ENCODE measurements at regions not wholly inside any gene's neighbourhood (a gene's known extent, or its start where the extent isn't known, plus 50 kb on each side); places are given as distances from the start of the nearest gene placed in this dataset.
"Not testable (repeated sequence)": the region's sequence is repeated elsewhere in the genome, so short reads cannot be mapped to it uniquely, and the experiment has no call there.

DNA sequence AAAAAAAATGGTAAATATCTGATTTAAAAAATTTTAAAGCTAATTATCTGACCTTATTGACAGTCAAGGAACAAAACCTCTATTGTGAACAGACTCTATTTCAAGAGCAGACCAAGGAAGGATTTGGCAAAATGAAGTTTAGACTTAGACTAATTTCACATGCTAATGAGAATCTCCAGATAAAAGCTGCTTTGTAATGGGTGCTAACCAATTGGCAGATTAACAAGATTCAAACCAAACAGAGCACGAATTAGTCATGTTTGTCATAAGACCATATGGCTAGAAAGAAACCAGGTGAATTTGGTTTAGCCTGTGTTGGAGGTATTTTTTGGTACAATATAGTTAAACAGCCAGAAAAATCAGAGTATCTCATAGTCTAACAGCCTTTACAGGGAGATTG, 429.1 kb upstream of the NFE2L3 start:
- DNase-seq, result no peak

DNA sequence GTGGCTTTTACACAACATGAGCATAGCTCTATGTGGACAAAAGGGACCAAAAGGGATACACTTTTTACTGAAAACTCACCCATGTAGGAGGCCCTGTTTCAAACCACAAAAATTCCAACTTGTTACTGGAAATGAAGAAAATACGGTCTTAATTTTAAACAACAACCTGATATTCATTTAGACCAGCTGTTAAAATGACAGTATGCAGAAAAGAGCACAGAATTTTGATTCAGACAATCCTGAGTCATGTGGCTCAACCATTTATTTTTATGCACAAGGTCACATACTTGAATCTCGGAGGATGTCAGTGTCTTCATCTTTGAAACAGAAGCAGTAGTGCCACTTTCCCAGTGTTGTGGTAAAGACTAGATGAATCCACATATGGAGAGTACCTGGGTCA, 426.5 kb upstream of the NFE2L3 start:
- no peak for DNase-seq

DNA sequence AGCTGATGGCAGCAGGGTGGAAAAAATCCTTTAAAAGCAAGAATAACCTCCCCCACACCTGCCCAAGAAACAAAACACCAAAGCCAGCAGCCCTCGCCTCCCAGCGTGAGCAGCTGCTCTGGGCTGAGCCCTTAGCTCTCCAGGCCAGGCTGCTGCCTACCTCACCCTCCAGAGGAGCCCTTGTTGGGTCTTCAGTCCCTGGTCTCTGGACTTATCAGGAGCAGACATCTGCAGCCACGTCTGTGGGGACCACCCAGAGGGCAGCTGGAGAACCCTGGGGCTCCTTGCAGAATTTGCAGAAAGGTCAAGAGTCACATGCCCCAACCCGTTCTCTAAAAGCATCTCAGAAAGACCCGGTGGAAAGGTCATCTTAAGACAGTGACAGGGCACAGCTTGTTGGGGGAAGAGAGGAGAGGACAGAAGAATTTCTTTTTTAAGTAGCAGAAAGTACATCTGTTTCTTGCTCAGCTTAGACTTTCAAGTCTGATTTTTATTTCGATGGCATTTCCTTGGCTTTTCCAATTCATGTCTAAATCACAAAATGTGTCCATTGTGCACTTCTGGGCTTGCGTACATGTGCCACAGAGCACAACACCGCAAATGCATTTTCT, 425.7 kb upstream of the NFE2L3 start:
- no peak for DNase-seq

DNA sequence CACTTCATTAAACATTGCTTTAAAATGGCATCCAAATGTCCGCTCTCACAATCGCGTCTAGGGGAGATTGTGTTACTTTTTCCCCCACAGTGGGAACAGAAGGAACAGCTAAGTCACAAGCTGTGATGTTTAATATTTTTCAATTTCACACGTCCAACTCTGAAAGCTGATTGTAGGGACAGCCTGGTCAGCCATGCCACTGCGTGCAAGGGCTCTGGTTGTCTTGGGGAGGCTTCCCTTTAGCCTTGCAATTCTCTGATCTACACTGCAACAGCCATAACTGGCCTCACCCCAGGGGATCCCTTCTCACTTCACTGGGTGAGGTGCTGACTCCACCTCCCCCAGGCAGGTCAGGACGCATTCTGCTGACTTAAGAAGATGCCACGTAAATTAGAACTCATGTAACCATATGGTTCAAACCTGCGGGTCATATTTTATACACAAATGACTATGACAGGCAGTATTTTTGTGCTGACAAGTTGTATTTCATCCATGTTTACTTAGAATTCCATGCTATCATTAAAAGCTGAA, 425.2 kb upstream of the NFE2L3 start:
- no peak for DNase-seq

DNA sequence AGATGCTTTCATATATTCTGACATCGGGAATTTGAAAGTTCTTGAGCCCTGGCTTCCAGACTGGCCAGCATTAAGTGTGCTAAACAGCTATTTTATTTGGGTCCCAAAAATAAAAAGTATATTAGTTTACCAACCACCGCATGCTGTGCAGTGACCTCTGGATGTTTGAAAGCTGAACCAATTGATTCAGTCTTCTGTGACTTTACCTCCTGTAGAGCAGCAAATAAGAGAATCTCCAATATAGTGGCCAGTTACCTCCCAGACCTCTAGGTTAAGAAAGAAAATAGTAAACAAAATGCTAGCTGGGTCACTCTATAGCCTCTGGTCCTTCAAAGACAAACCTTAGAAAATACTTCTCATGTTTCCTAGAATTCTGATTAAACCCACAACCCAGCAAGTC, 424.6 kb upstream of the NFE2L3 start:
- no peak for DNase-seq

DNA sequence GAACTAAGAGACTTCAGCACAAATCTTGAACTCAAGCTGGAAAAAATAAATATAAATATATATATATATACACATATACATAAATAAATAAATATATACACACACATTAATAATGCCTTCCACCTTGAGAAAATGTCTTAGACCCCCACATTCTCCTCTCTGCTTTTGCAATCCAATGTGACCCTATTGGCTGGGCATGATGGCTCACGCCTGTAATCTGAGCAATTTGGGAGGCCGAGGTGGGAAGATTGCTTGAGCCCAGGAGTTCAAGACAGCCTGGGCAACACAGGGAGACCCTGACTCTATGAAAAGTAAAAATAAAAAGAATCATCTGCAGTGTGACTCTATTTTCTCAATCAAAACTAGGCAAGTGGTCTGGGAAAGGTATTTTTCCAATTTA, 424.1 kb upstream of the NFE2L3 start:
- DNase-seq, result no peak

DNA sequence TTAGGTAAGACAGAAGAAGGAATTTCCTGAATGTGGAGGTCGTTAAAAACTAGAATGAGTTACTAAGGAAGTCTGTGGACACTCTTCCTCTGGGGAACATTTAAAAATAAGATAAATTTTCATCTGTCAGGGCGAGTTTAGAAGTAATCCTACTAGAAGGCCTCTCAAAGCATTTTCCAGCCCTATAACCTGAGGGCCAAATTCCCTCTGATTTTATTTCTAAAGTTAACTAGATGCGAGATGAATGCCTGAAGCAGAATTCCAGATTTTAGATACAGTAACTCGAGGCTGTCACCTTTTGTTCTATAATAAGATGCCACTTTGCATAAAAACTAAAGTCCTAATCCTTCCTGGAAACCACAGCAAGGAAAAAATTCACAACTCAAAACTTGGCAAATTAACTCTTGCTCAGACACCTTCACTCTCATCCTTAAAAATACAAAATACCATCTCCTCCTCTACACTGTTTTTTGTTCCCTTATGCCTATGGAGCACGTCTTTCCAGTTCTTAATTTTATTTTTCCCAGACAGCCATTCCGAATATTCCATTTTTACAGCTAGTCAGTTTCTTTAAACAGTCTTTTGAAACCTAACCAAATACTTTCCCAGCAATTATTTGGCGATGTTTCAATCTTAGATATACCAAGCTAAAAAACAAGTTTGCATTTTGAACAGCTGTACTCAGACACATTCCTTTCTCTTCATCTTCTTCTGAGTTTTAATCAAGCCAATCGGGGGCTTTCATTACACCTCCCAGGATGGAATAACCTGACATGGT, 420.7 kb upstream of the NFE2L3 start:
- no peak for DNase-seq

DNA sequence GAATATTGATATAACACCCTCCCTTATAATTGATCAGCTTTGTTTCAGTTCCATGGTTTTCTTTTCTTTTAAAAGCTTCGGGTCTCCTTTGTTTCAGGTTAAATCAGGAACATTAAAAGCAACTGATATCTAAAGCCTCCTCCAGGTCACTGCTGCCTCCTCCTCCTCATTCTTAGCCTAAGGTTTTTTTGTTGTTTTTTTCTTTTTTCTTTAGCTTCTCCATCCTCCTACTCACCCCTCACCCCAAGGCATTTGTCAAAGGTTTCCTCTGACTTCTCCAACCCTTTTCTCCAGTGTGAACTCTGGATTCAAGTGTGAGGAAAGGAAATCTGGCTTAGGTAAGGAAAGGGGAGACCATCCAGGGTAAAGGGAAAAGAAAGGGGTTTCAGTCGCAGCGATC, 420.2 kb upstream of the NFE2L3 start:
- no peak for DNase-seq

DNA sequence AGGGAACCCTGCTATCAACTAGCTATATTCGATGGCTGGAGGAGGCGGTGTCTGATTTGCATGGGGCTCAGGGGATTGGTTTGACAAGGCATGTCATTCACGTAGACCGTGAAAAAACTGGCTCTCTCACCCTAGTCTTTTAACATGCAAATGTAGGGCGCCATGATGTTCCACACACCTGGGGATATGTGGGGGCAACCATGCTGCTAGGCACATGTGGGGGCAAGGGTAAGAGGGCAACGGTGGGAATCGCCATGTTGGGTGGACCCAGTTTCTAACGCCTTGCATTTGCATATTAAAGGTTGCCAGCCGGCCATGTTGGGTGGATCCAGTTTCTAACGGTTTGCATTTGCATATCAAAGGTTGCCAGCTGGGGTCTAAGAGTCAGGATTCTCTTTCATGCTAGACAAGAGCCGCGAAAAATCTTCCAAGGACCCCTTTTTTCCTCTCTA, 419.2 kb upstream of the NFE2L3 start:
- no peak for DNase-seq

DNA sequence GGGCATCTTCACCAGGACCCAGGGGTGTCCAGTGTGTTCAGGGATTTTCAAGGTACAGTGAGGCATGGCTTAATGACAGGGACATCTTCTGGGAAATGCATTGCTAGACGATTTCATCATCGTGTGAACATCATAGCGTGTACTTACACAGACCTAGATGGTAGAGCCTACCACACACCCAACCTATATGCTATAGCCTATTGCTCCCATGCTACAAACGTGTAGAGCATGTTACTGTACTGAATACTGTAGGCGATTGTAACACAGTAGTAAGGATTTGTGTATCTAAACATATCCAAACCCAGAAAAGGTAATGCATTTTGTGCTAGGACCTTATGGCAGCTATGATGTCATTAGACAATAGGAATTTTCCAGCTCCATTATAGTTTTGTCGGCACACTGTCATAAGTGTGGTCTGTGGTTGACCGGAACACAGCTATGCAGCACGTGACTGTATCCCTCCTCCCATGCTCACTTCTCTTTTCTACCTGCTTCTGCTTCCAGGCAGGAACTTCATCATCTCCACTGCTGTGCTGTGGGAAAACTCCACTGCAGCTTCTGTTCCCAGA, 416.2 kb upstream of the NFE2L3 start:
- DNase-seq, result no peak

DNA sequence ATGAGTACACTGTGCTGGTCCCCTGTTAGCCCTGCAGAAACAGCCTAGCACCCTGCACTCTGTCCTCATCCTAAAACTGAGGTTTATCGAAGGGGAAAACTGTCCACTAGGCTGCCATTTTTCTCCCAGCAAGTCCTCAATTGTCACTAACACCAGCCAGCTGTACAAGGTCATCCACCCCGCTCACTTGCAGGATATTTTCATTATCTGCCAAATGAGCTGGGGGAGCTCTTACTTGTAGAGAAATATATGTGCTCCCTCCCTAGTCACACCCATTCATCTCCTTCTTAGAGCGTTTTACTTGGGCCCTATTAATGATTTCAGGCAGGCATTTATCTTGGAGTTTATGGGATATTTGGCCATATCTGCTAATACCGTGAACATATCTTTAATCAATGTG, 413.5 kb upstream of the NFE2L3 start:
- no peak for DNase-seq

DNA sequence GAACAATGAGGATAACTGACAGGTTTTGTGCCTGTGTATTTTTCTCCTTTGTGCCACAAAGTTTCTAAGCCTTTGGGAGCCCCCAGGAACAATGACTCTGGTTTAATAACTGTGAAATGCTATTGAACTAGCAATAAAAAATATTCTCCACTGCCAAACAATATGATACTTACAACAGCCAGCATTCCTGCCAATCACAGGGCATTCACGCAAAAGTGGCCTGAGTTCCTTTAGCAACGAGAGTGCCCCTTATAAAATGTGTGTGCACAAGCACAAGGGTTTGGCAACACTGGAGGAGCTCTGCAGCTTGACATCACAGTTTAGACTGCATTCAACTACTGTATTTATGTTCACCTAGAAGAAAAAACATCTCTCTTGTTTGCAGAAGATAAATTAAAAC, 412.9 kb upstream of the NFE2L3 start:
- DNase-seq, result no peak

DNA sequence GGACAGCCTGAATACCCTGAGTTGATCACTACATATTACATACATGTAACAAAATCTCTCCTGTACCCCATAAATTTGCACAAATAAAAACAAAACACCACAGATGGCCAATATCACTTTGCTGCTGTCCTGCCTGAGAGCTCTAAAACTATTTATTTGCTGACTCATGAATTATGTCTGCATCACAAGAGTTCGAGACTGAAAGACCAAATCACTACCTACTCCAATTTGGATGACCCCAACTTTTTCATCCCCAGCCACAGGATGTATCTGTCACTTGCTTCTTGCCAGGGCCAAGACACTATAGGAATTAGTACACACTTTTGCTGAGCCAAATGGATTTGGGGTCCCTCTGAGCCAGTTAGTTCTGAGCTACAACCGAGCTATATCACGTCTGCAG, 409.7 kb upstream of the NFE2L3 start:
- no peak for DNase-seq

DNA sequence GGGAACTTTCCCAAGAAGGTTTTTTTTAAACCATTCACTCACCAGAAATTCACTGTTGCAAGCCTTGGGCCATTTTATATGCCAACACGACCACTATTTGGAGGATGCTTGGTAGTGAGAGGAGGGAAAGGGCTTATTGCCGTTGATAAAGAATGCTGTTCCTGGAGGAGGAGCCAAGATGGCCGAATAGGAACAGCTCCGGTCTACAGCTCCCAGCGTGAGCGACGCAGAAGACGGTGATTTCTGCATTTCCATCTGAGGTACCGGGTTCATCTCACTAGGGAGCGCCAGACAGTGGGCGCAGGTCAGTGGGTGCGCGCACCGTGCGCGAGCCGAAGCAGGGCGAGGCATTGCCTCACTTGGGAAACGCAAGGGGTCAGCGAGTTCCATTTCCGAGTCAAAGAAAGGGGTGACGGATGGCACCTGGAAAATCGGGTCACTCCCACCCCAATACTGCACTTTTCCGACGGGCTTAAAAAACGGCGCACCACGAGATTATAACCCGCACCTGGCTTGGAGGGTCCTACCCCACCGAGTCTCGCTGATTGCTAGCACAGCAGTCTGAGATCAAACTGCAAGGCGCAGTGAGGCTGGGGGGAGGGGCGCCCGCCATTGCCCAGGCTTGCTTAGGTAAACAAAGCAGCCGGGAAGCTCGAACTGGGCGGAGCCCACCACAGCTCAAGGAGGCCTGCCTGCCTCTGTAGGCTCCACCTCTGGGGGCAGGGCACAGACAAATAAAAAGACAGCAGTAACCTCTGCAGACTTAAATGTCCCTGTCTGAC, 408.1 kb upstream of the NFE2L3 start:
- DNase-seq, result not testable (repeated sequence)

DNA sequence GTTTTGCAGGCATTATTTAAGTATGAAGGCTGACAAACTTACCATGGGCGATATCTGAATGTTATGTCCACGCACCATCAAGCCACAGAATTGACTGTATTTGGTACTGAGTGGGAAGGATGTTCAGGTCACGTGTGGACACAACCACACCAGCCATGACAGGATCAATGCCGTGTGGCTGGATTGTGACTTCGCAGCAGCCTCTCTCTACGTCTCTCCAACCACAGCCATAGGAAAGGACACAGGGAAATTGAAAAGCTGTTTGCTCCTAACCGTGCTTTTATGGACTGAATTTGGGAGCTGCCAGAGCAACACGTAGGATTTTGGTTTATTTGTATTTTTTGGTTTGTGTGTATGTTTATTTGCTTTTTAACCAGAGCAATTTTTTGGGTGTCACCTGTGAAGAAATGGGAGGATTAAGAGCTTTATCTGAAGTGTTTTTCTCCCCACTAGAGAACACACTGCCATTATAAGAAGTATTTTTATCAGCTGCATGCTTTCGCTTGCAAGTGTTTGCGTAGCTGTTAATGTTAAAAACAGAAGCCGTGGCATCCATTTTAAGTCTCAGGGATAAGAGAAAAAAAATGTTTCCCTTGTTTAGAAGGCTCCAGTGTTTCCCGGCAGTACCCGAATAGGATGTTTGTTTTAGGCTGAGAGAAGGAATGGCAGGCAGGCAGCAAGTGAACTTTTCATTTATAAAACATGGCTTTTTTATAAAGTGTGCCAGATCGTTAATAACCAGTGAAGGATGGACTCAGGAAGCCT, 401.1 kb upstream of the NFE2L3 start:
- no peak for DNase-seq

DNA sequence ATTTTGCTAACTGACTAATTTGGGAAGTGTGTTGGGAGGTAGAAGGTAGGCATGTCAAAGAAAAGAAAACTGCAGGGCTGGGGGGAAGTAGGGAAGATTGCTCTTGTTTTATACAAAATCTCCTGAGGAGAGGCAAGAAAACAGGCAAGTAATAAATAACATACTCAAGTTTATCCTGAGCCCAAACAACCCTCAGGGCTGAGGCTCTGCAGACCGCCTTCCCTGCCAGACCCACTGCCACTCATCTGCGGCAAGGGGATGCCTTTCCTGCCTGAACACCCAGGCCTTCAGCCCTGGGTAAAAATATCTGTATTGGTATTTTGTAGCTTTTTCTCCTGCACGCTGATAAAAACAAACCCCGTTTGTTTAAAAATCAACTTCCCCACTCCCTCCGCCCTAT, 399.8 kb upstream of the NFE2L3 start:
- no peak for DNase-seq

DNA sequence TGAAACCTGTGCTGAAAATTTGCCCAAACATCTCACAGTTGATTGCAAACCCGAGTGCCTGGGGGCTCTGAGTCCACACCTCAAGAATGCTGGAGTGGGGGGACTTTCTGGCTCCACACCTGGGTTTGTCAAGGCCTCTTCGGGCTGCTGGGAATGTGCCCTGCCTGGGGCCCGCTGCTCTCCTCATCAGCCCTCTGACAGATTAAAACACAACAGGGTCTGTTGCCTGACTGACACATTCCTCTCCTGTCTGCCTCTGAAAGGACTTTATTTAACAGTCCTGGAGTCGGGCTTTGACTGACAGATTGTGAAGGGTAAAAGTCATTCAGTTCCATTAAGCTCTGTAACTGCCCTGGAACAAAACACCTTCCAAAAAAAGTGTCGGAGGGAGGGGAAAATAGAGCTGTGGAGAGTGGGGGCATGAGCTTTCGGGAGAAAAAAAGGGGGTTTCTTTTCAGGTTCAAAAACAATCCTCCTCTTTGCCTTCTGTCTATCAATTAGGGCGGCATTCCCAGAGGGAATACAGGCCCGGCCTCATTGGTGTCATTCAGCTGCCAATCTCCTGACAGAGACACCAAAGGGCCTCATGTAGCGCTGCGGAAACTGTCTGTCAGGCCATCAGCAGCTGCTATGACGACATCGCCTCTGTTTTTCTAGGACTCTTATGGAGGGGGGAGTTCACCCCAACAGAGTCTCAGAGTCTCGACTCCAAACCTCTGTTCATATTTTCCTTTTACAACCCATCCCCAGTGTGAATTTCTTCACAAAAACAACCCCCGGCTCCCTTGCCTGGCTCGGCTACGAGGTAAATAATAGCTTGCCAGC, 398.8 kb upstream of the NFE2L3 start:
- DNase-seq, result no peak

DNA sequence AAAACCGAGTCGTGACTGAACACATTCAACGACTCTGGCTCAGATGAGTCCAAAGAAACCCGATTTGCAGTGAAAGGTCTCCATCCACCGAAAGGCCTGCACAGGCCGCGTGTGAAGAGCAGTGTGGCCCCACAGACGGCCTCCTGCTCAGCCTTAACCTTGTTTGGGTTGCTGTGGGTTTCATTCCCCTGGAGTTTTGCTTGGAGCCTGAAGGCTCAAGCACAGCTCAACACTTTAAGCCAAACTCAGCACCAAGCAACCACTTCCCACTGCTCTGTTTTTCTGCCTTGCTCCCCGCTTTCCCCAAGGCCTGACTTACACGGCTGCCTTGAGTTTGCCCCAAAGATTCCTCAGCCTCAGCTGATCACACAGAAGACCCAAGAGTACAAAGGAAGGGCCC, 398.2 kb upstream of the NFE2L3 start:
- DNase-seq, result no peak

DNA sequence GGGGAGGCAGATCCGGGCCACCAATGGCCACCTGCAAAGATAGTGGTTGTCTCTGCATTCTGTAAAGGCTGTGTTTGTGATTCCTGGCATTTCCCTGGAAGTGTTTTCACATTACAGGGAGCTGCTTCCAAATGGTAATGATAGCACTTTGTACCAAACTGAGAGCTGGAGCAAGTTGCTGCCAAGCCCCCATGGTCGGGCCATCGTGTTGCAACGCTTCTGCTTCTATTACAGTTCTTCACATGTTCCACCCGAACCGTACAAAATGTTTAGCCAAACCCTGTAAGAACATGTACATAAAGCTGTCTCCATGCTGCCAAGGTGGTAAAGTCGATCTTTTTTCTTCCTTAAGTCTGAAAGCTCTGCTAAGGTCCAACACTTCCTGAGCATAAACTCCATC, 397.7 kb upstream of the NFE2L3 start:
- no peak for DNase-seq

DNA sequence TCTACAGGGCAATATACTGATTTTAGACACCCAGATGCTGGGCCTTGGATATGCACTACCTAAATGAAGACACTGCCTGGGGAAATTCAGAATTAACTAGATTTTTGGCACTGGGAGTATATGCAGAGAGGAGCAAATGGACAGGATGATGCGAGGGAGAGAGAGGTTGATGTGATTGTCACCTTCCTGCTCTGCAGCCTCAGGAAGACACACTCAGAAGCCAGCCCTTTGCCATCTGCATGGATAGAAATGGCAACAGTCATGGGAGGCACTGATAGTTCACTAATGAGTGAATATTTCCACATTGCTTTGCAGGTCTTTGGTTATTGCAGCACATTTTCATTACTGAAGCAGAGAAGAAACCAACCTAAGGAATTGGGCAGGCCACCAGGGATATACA, 397.2 kb upstream of the NFE2L3 start:
- DNase-seq, result no peak

DNA sequence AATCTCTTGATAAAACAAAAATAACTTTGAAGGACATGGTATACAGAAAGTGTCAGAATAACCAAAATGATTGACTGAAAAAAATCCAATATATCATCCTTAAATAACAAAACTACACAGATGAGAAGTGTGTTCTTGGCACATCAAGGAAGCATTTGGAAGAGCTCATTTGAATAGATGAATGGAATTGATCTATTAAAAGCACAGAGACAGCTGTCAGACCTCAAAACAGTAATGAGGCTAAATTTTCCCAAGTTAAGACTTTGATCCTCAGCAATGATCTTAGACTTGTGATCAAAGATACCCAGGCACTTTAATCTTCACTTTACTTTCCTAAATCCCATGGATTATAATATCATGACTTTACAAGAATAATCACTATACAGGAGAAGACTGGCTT, 395.4 kb upstream of the NFE2L3 start:
- DNase-seq, result no peak

DNA sequence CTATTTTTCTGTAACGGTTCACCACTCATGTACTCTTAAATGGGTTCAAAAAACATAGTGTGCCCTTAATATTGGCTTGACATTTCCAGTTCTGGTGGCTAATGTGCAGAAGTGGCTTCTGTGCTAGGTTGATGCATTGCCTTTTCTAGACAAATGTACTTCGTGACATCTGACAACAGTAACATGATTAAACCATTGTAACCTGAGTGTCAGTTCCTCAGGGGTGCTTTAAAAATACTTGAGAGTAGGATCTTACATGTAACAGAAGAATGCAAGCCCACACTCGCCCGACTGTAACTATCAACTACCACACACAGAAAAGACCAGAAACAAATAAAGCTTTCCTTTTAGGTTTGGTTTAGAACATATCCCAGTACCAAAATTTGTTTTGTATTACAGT, 393.4 kb upstream of the NFE2L3 start:
- DNase-seq, result no peak

Measured in amniotic stem cell (primary cell).